K562 (cell line): ENCODE measurements at regions not wholly inside any gene's neighbourhood (a gene's known extent, or its start where the extent isn't known, plus 50 kb on each side); places are given as distances from the start of the nearest gene placed in this dataset.
A peak's percentile ranks its signal among the peaks of the same experiment; 100 is the strongest.
"Not testable (repeated sequence)": the region's sequence is repeated elsewhere in the genome, so short reads cannot be mapped to it uniquely, and the experiment has no call there.

Source experiments
- ATAC-seq: fragments of 200-7000 bp; cut with Tn5 transposase; 3 replicates; pipeline ENCODE4 v1.9.1; 2020; ENCODE audit warnings: moderate library complexity
- BruUV-seq: library from RNA; stranded (reverse); fragments of 400-500 nt; replicated peaks from 2 replicates; lab custom pipeline; 2021; lab: Mats Ljungman, UMichigan
- CTCF ChIA-PET: fragments of 300-600 bp; formaldehyde crosslinking; extraction: SDS; loops from one replicate; lab custom pipeline; 2021; ENCODE audit warnings: low intra/inter-chr PET ratio; lab: Yijun Ruan, JAX
- POLR2A ChIA-PET: fragments of 300-600, 350-650 bp; sonication (Branson Sonifier 250); formaldehyde crosslinking; extraction: SDS; loops from one replicate; lab custom pipeline; 2021; ENCODE audit warnings: antibody characterized with exemption, inconsistent platforms; lab: Yijun Ruan, JAX
- DNase-seq, 4 experiments: peaks; one replicate each; pipeline versions ENCODE4 v3.0.0 to v3.0.0-alpha.2; 2011 to 2018; ENCODE audit warnings: low spot score in 3 of 4, mixed read lengths in 3 of 4; ENCODE audit errors: extremely low read depth in 1 of 4
- FAIRE-seq: peaks from 2 replicates; lab custom pipeline; 2011; peaks lifted over from hg19 to GRCh38; lab: Jason Lieb, UNC
- H2AFZ ChIP-seq: 2 replicates; pipeline ENCODE4 v1.6.0; 2011; ENCODE audit warnings: low read depth, low read length, control low read depth, inconsistent platforms
- H3K27ac ChIP-seq: fragments of 200-600 bp; 3 replicates; pipeline ENCODE4 v1.8.0; 2011; ENCODE audit warnings: low read depth, mild to moderate bottlenecking, control low read depth, inconsistent platforms, low read length, moderate library complexity, mixed read lengths; ENCODE audit errors: extremely low read depth
- H3K27me3 ChIP-seq, 2 experiments: fragments of 300-600 bp in 1 of 2; 2 replicates in 1 of 2; 3 replicates in 1 of 2; pipeline versions ENCODE4 v1.6.0 to v1.8.0; 2011; ENCODE audit warnings: inconsistent platforms in 2 of 2, low read length in 2 of 2, mild to moderate bottlenecking in 1 of 2, mixed read lengths in 1 of 2, moderate library complexity in 1 of 2; ENCODE audit not compliant: control insufficient read depth in 2 of 2, insufficient read depth in 2 of 2
- H3K36me3 ChIP-seq: fragments of 300-600 bp; 3 replicates; pipeline ENCODE4 v1.8.0; 2011; ENCODE audit warnings: mild to moderate bottlenecking, low read length, inconsistent platforms; ENCODE audit not compliant: control insufficient read depth, insufficient read depth
- H3K4me1 ChIP-seq, 2 experiments: fragments of 200-600 bp in 1 of 2; replicated peaks in 1 of 2; 2 replicates in 1 of 2; 3 replicates in 1 of 2; pipeline versions ENCODE4 v1.5.1 to v1.8.0; 2011; ENCODE audit warnings: inconsistent platforms in 2 of 2, low read length in 2 of 2, mild to moderate bottlenecking in 1 of 2, mixed read lengths in 1 of 2, moderate library complexity in 1 of 2; ENCODE audit not compliant: control insufficient read depth in 2 of 2, insufficient read depth in 2 of 2
- H3K4me2 ChIP-seq: 2 replicates; pipeline ENCODE4 v1.6.1; 2011; ENCODE audit warnings: low read length, control low read depth, inconsistent platforms, mixed read lengths; ENCODE audit not compliant: insufficient read depth
- H3K4me3 ChIP-seq: fragments of 200-600 bp; sonication (generic), shearing (Covaris generic); 2 replicates; pipeline ENCODE4 v1.5.1; 2016; ENCODE audit warnings: control low read depth, inconsistent platforms
- H3K79me2 ChIP-seq: fragments of 200-600 bp; 3 replicates; pipeline ENCODE4 v1.8.0; 2011; ENCODE audit warnings: low read length, inconsistent platforms; ENCODE audit not compliant: control insufficient read depth, insufficient read depth
- H3K9ac ChIP-seq, 2 experiments: 2 replicates each; pipeline versions ENCODE4 v1.6.0 to v1.6.1; 2011; ENCODE audit warnings: low read depth in 2 of 2, low read length in 2 of 2, control low read depth in 1 of 2, inconsistent platforms in 1 of 2, mild to moderate bottlenecking in 1 of 2, mixed read lengths in 1 of 2; ENCODE audit not compliant: insufficient read depth in 1 of 2
- H3K9me1 ChIP-seq: one replicate; pipeline ENCODE4 v1.6.0; 2011; ENCODE audit warnings: inconsistent platforms, mild to moderate bottlenecking, low read length, moderate library complexity; ENCODE audit not compliant: control insufficient read depth, insufficient read depth
- H3K9me3 ChIP-seq: replicated peaks from 2 replicates; pipeline ENCODE4 v1.5.1; 2011; ENCODE audit warnings: low read depth, low read length, inconsistent platforms; ENCODE audit not compliant: control insufficient read depth, insufficient read depth
- H4K20me1 ChIP-seq: replicated peaks from 2 replicates; pipeline ENCODE4 v1.6.1; 2011; ENCODE audit warnings: low read length, inconsistent platforms, mixed read lengths; ENCODE audit not compliant: control insufficient read depth, insufficient read depth
- ETS2 ChIP-seq: IDR thresholded peaks from 2 replicates; pipeline ENCODE4 v1.6.1; 2016; ENCODE audit warnings: borderline replicate concordance, missing genetic modification characterization, mild to moderate bottlenecking, moderate library complexity, missing compliant biosample characterization; ENCODE audit not compliant: poor library complexity, severe bottlenecking
- NR2C1 ChIP-seq, 2 experiments: fragments of 450-650 bp; IDR thresholded peaks; 2 replicates each; pipeline ENCODE4 v1.6.1; 2017; ENCODE audit warnings: mild to moderate bottlenecking in 2 of 2, antibody characterized with exemption in 1 of 2, inconsistent platforms in 1 of 2, missing compliant biosample characterization in 1 of 2, missing genetic modification characterization in 1 of 2
- POLR2AphosphoS2 ChIP-seq: IDR thresholded peaks from 2 replicates; pipeline ENCODE4 v1.6.1; 2012; ENCODE audit warnings: low read length, improper control_type of control experiment
- SPI1 ChIP-seq: IDR thresholded peaks from 2 replicates; pipeline ENCODE4 v1.6.1; 2011; ENCODE audit warnings: low read depth, low read length, control low read depth, borderline replicate concordance
- ZNF589 ChIP-seq: fragments of 200-800 bp; sonication (Bioruptor generic); IDR thresholded peaks from 2 replicates; pipeline ENCODE4 v1.6.1; 2016; ENCODE audit warnings: low read depth, missing genetic modification characterization, missing compliant biosample characterization
- in situ Hi-C: fragments of 300-500 bp; cut with MboI; formaldehyde crosslinking; loops from 4 replicates; pipeline ENCODE4 v1.15.0; 2018; ENCODE audit warnings: inconsistent platforms, mixed read lengths
- intact Hi-C: fragments of 100-400 bp; cut with micrococcal nuclease; formaldehyde crosslinking; loops from 2 replicates; pipeline ENCODE4 v1.14.2; 2022
- TF ChIP-seq, protein P1 (sequence below): fragments of 250-450 bp; sonication (Bioruptor Pico); IDR thresholded peaks from 2 replicates; pipeline ENCODE4 v1.8.0; 2022; ENCODE audit warnings: moderate library complexity, mild to moderate bottlenecking, inconsistent platforms
- TF ChIP-seq, protein P2 (sequence below): sonication (generic); formaldehyde crosslinking; IDR thresholded peaks from 2 replicates; pipeline ENCODE4 v1.8.0; 2022; ENCODE audit warnings: missing genetic modification reagents, mild to moderate bottlenecking, borderline replicate concordance

DNA sequence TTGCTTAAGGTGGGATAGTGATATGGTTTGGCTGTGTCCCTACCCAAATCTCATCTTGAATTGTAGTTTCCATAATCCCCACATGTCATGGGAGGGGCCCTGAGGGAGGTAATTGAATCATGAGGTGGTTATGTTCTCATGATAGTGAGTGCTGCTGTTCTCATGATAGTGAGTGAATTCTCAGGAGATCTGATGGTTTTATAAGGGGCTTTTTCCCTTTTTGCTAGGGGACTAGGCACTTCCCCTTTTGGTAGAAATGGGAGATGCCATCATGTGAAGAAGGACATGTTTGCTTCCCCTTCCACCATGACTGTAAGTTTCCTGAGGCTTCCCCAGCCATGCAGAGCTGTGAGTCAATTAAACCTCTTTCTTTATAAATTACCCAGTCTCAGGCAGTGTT is 137.5 kb downstream of the DUSP10 start:
- H2AFZ ChIP-seq, H3K9me1 ChIP-seq, POLR2A ChIA-PET, H3K4me1 ChIP-seq, H3K4me3 ChIP-seq, H3K36me3 ChIP-seq, CTCF ChIA-PET, DNase-seq, H3K27me3 ChIP-seq, H3K9ac ChIP-seq, ATAC-seq, H3K27ac ChIP-seq, H4K20me1 ChIP-seq, FAIRE-seq, H3K4me2 ChIP-seq, H3K9me3 ChIP-seq, intact Hi-C loops, in situ Hi-C loops, BruUV-seq, H3K79me2 ChIP-seq: not testable (repeated sequence)
- peak; percentile 73 for TF ChIP-seq SPI1

DNA sequence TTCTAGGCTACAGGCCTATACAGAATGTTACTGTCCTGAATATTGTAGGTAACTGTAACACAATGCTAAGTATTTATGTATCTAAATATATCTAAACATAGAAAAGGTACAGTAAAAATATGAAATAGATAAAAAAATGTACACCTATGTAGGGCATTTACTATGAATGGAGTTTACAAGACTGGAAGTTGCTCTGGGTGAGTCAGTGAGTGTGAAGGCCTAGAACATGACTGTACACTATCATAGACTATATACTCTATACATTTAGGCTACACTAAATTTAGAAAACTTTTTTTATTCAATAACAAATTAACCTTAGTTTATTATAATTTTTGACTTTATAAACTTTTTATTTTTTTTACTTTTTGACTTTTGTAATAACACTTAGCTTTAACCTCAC is 136.9 kb downstream of the DUSP10 start:
- FAIRE-seq: no peak
- Histone ChIP-seq H3K79me2 (no peaks in the 10 kb centered on the region), H3K9ac (no peak overlapping the region), H2AFZ (no peak overlapping the region), H3K27ac (no peak overlapping the region), H3K4me1 (no peaks in the 10 kb centered on the region), H3K9me3 (no peaks in the 10 kb centered on the region), H4K20me1 (no peaks in the 10 kb centered on the region), H3K36me3 (no peaks in the 10 kb centered on the region), H3K4me3 (no peak overlapping the region), H3K27me3 (no peaks in the 10 kb centered on the region), H3K4me2 (no peak overlapping the region), H3K9me1 (no peaks in the 10 kb centered on the region)
- TF ChIP-seq, protein P1, sequence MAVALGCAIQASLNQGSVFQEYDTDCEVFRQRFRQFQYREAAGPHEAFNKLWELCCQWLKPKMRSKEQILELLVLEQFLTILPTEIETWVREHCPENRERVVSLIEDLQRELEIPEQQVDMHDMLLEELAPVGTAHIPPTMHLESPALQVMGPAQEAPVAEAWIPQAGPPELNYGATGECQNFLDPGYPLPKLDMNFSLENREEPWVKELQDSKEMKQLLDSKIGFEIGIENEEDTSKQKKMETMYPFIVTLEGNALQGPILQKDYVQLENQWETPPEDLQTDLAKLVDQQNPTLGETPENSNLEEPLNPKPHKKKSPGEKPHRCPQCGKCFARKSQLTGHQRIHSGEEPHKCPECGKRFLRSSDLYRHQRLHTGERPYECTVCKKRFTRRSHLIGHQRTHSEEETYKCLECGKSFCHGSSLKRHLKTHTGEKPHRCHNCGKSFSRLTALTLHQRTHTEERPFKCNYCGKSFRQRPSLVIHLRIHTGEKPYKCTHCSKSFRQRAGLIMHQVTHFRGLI (CRISPR knock-in tag): no peak
- no peak for TF ChIP-seq ETS2 (tag)
- TF ChIP-seq POLR2AphosphoS2: no peak
- no peak for TF ChIP-seq ZNF589 (CRISPR knock-in tag)
- TF ChIP-seq, protein P2, sequence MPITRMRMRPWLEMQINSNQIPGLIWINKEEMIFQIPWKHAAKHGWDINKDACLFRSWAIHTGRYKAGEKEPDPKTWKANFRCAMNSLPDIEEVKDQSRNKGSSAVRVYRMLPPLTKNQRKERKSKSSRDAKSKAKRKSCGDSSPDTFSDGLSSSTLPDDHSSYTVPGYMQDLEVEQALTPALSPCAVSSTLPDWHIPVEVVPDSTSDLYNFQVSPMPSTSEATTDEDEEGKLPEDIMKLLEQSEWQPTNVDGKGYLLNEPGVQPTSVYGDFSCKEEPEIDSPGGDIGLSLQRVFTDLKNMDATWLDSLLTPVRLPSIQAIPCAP: no peak
- no peak for TF ChIP-seq NR2C1 (IDR thresholded peaks at IDR 0.05)
- no peak for TF ChIP-seq NR2C1 (tag; IDR thresholded peaks at IDR 0.05)
- POLR2A ChIA-PET: no interaction called here
- ATAC-seq: no peak
- no peak for DNase-seq
- intact Hi-C loops (no loop called here), in situ Hi-C loops (no loop called here)
- CTCF ChIA-PET: no interaction called here
- BruUV-seq: no TSS peak
